Common myeloid progenitor, CD34-positive (primary cell): ENCODE measurements at regions not wholly inside any gene's neighbourhood (a gene's known extent, or its start where the extent isn't known, plus 50 kb on each side); places are given as distances from the start of the nearest gene placed in this dataset.
A peak's percentile ranks its signal among the peaks of the same experiment; 100 is the strongest.

Source experiments
- CTCF ChIA-PET: fragments of 350-600 bp; sonication (Branson Sonifier 250); formaldehyde crosslinking; loops from one replicate; lab custom pipeline; 2021; ENCODE audit warnings: antibody characterized with exemption; lab: Charles Lee
- POLR2A ChIA-PET: fragments of 350-600 bp; sonication (Branson Sonifier 250); formaldehyde crosslinking; loops from one replicate; lab custom pipeline; 2021; ENCODE audit warnings: antibody characterized with exemption; lab: Charles Lee
- DNase-seq, 3 donors: peaks; one replicate each; pipeline versions ENCODE4 v3.0.0 to v3.0.0-alpha.2; 2013
- H3K27ac ChIP-seq, 2 experiments: 1 replicate in 1 of 2; 2 replicates in 1 of 2; pipeline ENCODE4 v1.7.0; 2013; ENCODE audit warnings: inconsistent platforms in 2 of 2, low read length in 2 of 2, mild to moderate bottlenecking in 2 of 2, low read depth in 1 of 2, moderate library complexity in 1 of 2; ENCODE audit not compliant: severe bottlenecking in 2 of 2, insufficient read depth in 1 of 2, poor library complexity in 1 of 2
- H3K27me3 ChIP-seq, 5 experiments: replicated peaks in 2 of 5; 1 replicate in 3 of 5; 2 replicates in 2 of 5; pipeline versions ENCODE4 v1.6.1 to v1.7.0; 2013; ENCODE audit warnings: low read length in 4 of 5, mild to moderate bottlenecking in 2 of 5, moderate library complexity in 2 of 5, inconsistent platforms in 1 of 5; ENCODE audit not compliant: insufficient read depth in 5 of 5, control insufficient read depth in 4 of 5
- H3K36me3 ChIP-seq, 4 experiments: 1 replicate in 2 of 4; 2 replicates in 2 of 4; pipeline versions ENCODE4 v1.6.1 to v1.7.0; 2013; ENCODE audit warnings: low read length in 3 of 4, control low read depth in 1 of 4, mild to moderate bottlenecking in 1 of 4; ENCODE audit not compliant: control insufficient read depth in 4 of 4, insufficient read depth in 4 of 4
- H3K4me1 ChIP-seq, 4 experiments: 1 replicate in 3 of 4; 2 replicates in 1 of 4; pipeline versions ENCODE4 v1.6.1 to v1.7.1; 2013; ENCODE audit warnings: low read length in 3 of 4, mild to moderate bottlenecking in 3 of 4, control low read depth in 1 of 4, inconsistent platforms in 1 of 4, moderate library complexity in 1 of 4; ENCODE audit not compliant: control insufficient read depth in 4 of 4, insufficient read depth in 4 of 4; ENCODE audit errors: control extremely low read depth in 1 of 4
- H3K4me3 ChIP-seq, 7 experiments: 1 replicate in 4 of 7; 2 replicates in 3 of 7; pipeline versions ENCODE4 v1.5.1 to v1.7.0; 2013; ENCODE audit warnings: mild to moderate bottlenecking in 7 of 7, low read length in 6 of 7, moderate library complexity in 6 of 7, inconsistent platforms in 2 of 7, low read depth in 2 of 7, control low read depth in 1 of 7; ENCODE audit not compliant: insufficient read depth in 4 of 7, control insufficient read depth in 1 of 7; ENCODE audit errors: extremely low read depth in 1 of 7
- H3K9me3 ChIP-seq, 5 experiments: 1 replicate in 4 of 5; 2 replicates in 1 of 5; pipeline versions ENCODE4 v1.6.1 to v1.7.1; 2013; ENCODE audit warnings: low read length in 4 of 5, mild to moderate bottlenecking in 2 of 5, inconsistent platforms in 1 of 5, low read depth in 1 of 5, moderate library complexity in 1 of 5; ENCODE audit not compliant: control insufficient read depth in 4 of 5, insufficient read depth in 2 of 5; ENCODE audit errors: control extremely low read depth in 1 of 5
- WGBS: methylation state at CpG from one replicate; pipeline ENCODE4 v1.1.5; 2013; ENCODE audit not compliant: insufficient coverage; 5-methylcytosine and 5-hydroxymethylcytosine counted together

- Histone ChIP-seq H3K4me1 (no peaks in the 10 kb centered on the region), H3K27ac (no peak overlapping the region), H3K4me3 (no peak overlapping the region), H3K9me3 (peaks cover 0 to 4% (median 1%) of the 10 kb centered on the region in 5 experiments), H3K36me3 (no peaks in the 10 kb centered on the region), H3K27me3 (peaks cover 0 to 9% (median 2%) of the 10 kb centered on the region in 5 experiments)
- CTCF ChIA-PET = no interaction called here
- DNase-seq = no peak
- POLR2A ChIA-PET = no interaction called here
- WGBS = 98% methylated on average over 5 of the region's 5 CpGs
These were observed 98.2 kb upstream of the NPAS2 start for GRCh38 chr2:100721693-100722092.

DNA sequence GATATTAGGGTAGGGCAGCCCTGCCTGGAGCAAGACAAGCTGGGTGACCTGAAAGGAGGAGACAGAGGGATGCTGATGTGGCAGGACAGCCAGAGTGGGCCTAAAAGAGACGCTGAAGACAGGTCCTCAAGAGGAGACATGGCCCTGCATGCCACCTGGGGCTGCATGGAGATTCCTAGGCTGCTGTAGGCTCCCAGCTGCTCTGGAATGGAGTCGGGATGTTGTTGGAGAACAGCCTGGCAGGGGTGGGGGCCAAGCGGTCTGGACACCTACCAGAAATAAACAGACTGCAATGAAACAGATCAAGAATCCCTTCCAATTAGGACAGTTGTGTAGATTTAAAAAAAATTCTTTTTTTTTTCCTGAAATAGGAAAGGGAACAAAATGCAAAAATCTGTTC lies 97.8 kb upstream of the NPAS2 start:
- Histone ChIP-seq H3K4me3 (no peak overlapping the region), H3K4me1 (no peaks in the 10 kb centered on the region), H3K27ac (no peak overlapping the region), H3K9me3 (peaks cover 0 to 4% (median 1%) of the 10 kb centered on the region in 5 experiments), H3K27me3 (peaks cover 0 to 9% (median 3%) of the 10 kb centered on the region in 5 experiments), H3K36me3 (no peaks in the 10 kb centered on the region)
- 100% methylated on average over 1 of the region's 3 CpGs for WGBS
- ChIA-PET CTCF (no interaction called here), POLR2A (no interaction called here)
- no peak for DNase-seq

GRCh38 chr2:100726866-100727265 lies 93.1 kb upstream of the NPAS2 start:
- Histone ChIP-seq H3K36me3 (no peaks in the 10 kb centered on the region), H3K27me3 (peaks cover 0 to 5% (median 2%) of the 10 kb centered on the region in 5 experiments), H3K9me3 (peaks cover 0 to 7% (median 2%) of the 10 kb centered on the region in 5 experiments), H3K4me1 (no peaks in the 10 kb centered on the region), H3K27ac (no peak overlapping the region), H3K4me3 (no peak overlapping the region)
- no CpG with 5 or more reads among the region's 2 CpGs for WGBS
- no peak for DNase-seq
- ChIA-PET POLR2A (no interaction called here), CTCF (no interaction called here)

GRCh38 chr2:100730290-100730868 lies 89.6 kb upstream of the NPAS2 start:
- Histone ChIP-seq H3K27me3 (peaks cover 0 to 6% (median 5%) of the 10 kb centered on the region in 5 experiments), H3K4me3 (no peak overlapping the region), H3K36me3 (no peaks in the 10 kb centered on the region), H3K27ac (no peak overlapping the region), H3K9me3 (peaks cover 0 to 7% (median under 1%) of the 10 kb centered on the region in 5 experiments), H3K4me1 (no peaks in the 10 kb centered on the region)
- peak; percentile 5 to 56 (median 39) for DNase-seq
- WGBS = 79% methylated on average over 4 of the region's 6 CpGs
- POLR2A ChIA-PET = interaction anchor here (0.7 kb wide), 1 partner anchor 61 kb away, joined by 6 read pairs; no protein-coding TSS in a partner anchor
- CTCF ChIA-PET = interaction anchor here (0.9 kb wide), 1 partner anchor 252 kb away, joined by 3 read pairs; no protein-coding TSS in a partner anchor

DNA sequence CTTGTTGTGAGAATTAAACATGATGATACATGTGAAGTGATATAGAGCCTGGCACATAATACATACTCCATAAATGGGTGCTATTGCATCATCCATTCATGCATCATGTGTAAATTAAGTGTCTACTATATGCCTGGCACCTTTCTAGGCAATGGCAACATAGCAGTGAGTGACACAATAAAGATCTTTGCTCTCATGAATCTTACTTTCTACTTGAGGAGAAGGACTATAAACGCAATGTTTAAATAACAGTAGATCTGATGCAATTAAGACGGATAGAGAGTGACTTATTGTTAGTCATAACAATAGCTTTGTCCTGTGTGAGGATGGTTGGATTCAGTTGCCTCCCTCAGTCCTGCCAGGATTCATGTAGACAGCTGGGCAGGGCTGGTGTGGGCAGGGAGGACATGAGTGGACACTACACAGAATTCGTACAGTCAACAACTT lies 88.4 kb upstream of the NPAS2 start:
- CTCF ChIA-PET = interaction anchor here (0.9 kb wide), 1 partner anchor 251 kb away, joined by 3 read pairs; no protein-coding TSS in a partner anchor

GRCh38 chr2:100733391-100734187 lies 86.3 kb upstream of the NPAS2 start:
- H3K4me1 ChIP-seq = no peaks in the 10 kb centered on the region
- H3K27ac ChIP-seq = no peak overlapping the region
- CTCF ChIA-PET = no interaction called here
- H3K9me3 ChIP-seq = peaks cover 0 to 7% (median 0%) of the 10 kb centered on the region in 5 experiments
- peaks cover 0 to 16% (median 2%) of the 10 kb centered on the region in 5 experiments for H3K27me3 ChIP-seq
- 74% methylated on average over 10 of the region's 11 CpGs for WGBS
- H3K4me3 ChIP-seq = no peak overlapping the region
- no peak for DNase-seq
- POLR2A ChIA-PET = no interaction called here
- no peaks in the 10 kb centered on the region for H3K36me3 ChIP-seq

More for the DNA sequence above, 88.4 kb upstream of the NPAS2 start:
- Histone ChIP-seq H3K9me3 (peaks cover 0 to 7% (median 0%) of the 10 kb centered on the region in 5 experiments), H3K27ac (no peak overlapping the region), H3K4me3 (no peak overlapping the region), H3K36me3 (no peaks in the 10 kb centered on the region), H3K27me3 (peaks cover 0 to 7% (median 4%) of the 10 kb centered on the region in 5 experiments), H3K4me1 (no peaks in the 10 kb centered on the region)
- DNase-seq = no peak
- POLR2A ChIA-PET = no interaction called here
- 95% methylated on average over 3 of the region's 3 CpGs for WGBS
